ENCODE measurements at regions not wholly inside any gene's neighbourhood (a gene's known extent, or its start where the extent isn't known, plus 50 kb on each side); places are given as distances from the start of the nearest gene placed in this dataset.

DNA sequence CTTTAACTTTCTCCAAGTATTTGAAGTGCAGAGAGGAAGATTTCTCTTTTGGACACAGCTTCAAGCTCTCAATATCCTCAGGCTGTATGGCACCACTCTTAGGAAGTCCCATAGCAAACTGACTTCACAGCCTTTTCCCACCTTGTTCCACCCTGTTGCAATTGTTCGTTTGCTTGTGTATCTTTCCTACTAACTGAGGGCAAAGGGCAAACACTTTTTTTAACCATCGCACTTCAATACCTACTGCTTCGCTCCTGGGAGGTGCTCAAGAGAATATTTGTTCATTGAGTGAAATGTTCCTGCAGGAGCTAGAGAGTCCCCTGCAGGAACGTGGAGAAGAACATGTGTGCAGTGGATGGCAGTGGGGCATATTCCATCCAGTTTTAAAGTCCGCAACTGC lies 638.6 kb downstream of the BCOR start:
- Histone ChIP-seq H4K20me1 (ENCODE audit: insufficient read depth) (no peaks in the 10 kb centered on the region), H3K9ac (ENCODE audit: low read length) (no peak overlapping the region), H3K9me3 (ENCODE audit: low read length) (no peaks in the 10 kb centered on the region), H3K4me3 (ENCODE audit: low read length) (no peak overlapping the region), H3K27me3 (ENCODE audit: insufficient read depth, low read depth, low read length) (no peaks in the 10 kb centered on the region), H3K79me2 (replicated peaks; ENCODE audit: insufficient read depth, low read length) (no peaks in the 10 kb centered on the region), H3K9me2 (ENCODE audit: insufficient read depth, low read length) (no peaks in the 10 kb centered on the region), H3K36me3 (ENCODE audit: insufficient read depth, low read length) (no peaks in the 10 kb centered on the region), H3K27ac (ENCODE audit: low read length) (no peak overlapping the region), H2AFZ (ENCODE audit: low read depth, low read length) (no peak overlapping the region), H3K4me2 (ENCODE audit: low read length) (no peak overlapping the region), H3F3A (ENCODE audit: insufficient read depth, low read length, poor library complexity, severe bottlenecking) (no peaks in the 10 kb centered on the region)
- TF ChIP-seq, protein P1, sequence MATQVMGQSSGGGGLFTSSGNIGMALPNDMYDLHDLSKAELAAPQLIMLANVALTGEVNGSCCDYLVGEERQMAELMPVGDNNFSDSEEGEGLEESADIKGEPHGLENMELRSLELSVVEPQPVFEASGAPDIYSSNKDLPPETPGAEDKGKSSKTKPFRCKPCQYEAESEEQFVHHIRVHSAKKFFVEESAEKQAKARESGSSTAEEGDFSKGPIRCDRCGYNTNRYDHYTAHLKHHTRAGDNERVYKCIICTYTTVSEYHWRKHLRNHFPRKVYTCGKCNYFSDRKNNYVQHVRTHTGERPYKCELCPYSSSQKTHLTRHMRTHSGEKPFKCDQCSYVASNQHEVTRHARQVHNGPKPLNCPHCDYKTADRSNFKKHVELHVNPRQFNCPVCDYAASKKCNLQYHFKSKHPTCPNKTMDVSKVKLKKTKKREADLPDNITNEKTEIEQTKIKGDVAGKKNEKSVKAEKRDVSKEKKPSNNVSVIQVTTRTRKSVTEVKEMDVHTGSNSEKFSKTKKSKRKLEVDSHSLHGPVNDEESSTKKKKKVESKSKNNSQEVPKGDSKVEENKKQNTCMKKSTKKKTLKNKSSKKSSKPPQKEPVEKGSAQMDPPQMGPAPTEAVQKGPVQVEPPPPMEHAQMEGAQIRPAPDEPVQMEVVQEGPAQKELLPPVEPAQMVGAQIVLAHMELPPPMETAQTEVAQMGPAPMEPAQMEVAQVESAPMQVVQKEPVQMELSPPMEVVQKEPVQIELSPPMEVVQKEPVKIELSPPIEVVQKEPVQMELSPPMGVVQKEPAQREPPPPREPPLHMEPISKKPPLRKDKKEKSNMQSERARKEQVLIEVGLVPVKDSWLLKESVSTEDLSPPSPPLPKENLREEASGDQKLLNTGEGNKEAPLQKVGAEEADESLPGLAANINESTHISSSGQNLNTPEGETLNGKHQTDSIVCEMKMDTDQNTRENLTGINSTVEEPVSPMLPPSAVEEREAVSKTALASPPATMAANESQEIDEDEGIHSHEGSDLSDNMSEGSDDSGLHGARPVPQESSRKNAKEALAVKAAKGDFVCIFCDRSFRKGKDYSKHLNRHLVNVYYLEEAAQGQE (IDR thresholded peaks at IDR 0.05; ENCODE audit: borderline replicate concordance) = no peak
- no peak for TF ChIP-seq TAF1 (IDR thresholded peaks at IDR 0.05; ENCODE audit: low read depth)
- TF ChIP-seq, protein P2, sequence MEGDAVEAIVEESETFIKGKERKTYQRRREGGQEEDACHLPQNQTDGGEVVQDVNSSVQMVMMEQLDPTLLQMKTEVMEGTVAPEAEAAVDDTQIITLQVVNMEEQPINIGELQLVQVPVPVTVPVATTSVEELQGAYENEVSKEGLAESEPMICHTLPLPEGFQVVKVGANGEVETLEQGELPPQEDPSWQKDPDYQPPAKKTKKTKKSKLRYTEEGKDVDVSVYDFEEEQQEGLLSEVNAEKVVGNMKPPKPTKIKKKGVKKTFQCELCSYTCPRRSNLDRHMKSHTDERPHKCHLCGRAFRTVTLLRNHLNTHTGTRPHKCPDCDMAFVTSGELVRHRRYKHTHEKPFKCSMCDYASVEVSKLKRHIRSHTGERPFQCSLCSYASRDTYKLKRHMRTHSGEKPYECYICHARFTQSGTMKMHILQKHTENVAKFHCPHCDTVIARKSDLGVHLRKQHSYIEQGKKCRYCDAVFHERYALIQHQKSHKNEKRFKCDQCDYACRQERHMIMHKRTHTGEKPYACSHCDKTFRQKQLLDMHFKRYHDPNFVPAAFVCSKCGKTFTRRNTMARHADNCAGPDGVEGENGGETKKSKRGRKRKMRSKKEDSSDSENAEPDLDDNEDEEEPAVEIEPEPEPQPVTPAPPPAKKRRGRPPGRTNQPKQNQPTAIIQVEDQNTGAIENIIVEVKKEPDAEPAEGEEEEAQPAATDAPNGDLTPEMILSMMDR (IDR thresholded peaks at IDR 0.05; ENCODE audit: poor library complexity, severe bottlenecking) = no peak
- TF ChIP-seq SMC3 (conservative IDR thresholded peaks at IDR 0.05; ENCODE audit: poor library complexity) = no peak
- TF ChIP-seq POLR2AphosphoS5 (IDR thresholded peaks at IDR 0.05) = no peak
- no peak for TF ChIP-seq MXI1 (conservative IDR thresholded peaks at IDR 0.05; ENCODE audit: poor library complexity, severe bottlenecking)
- TF ChIP-seq EP300 (conservative IDR thresholded peaks at IDR 0.05; ENCODE audit: poor library complexity, severe bottlenecking) = no peak
- no peak for TF ChIP-seq EZH2 (IDR thresholded peaks at IDR 0.05; ENCODE audit: borderline replicate concordance, insufficient read depth, low read length, poor library complexity, severe bottlenecking)
- no peak for TF ChIP-seq RAD21 (conservative IDR thresholded peaks at IDR 0.05)

DNA sequence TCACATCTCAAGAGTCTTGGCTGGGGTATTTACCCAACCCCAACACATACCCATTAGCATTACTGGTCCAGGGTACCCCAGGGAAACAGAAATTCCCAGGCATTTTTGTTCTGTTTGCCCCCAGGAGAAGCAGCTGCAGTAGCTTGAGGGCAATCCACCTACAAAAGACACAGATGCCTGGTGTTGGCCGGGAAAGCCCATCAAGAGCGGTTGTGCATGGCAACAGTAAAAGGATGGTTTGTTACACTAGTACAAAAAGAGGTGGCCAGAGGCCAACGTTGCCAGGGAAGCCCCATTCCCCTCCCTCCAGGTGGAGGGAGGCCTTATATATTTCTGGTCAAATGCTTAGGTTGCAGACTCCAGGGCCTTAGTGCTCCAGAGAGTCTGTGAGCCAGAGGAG lies 637.8 kb downstream of the BCOR start:
- no peaks in the 10 kb centered on the region for H4K20me1 ChIP-seq (ENCODE audit: insufficient read depth)
- H3F3A ChIP-seq (ENCODE audit: insufficient read depth, low read length, poor library complexity, severe bottlenecking) = no peaks in the 10 kb centered on the region
- no peaks in the 10 kb centered on the region for H3K27me3 ChIP-seq (ENCODE audit: insufficient read depth, low read depth, low read length)
- no peak overlapping the region for H3K4me2 ChIP-seq (ENCODE audit: low read length)
- TF ChIP-seq, protein P2 (IDR thresholded peaks at IDR 0.05; ENCODE audit: poor library complexity, severe bottlenecking) = no peak
- no peak for TF ChIP-seq TAF1 (IDR thresholded peaks at IDR 0.05; ENCODE audit: low read depth)
- no peaks in the 10 kb centered on the region for H3K36me3 ChIP-seq (ENCODE audit: insufficient read depth, low read length)
- no peaks in the 10 kb centered on the region for H3K9me3 ChIP-seq (ENCODE audit: low read length)
- no peak overlapping the region for H3K9ac ChIP-seq (ENCODE audit: low read length)
- no peaks in the 10 kb centered on the region for H3K9me2 ChIP-seq (ENCODE audit: insufficient read depth, low read length)
- no peak overlapping the region for H2AFZ ChIP-seq (ENCODE audit: low read depth, low read length)
- no peaks in the 10 kb centered on the region for H3K79me2 ChIP-seq (replicated peaks; ENCODE audit: insufficient read depth, low read length)
- no peak overlapping the region for H3K4me3 ChIP-seq (ENCODE audit: low read length)
- no peak overlapping the region for H3K27ac ChIP-seq (ENCODE audit: low read length)
